Astrocyte (in vitro differentiated cells and primary cell): ENCODE measurements at regions not wholly inside any gene's neighbourhood (a gene's known extent, or its start where the extent isn't known, plus 50 kb on each side); places are given as distances from the start of the nearest gene placed in this dataset.

Source experiments
- DNase-seq: peaks from one replicate; pipeline ENCODE4 v3.0.0-alpha.2; 2010; ENCODE audit warnings: low read depth
- FAIRE-seq: peaks from 2 replicates; lab custom pipeline; 2011; peaks lifted over from hg19 to GRCh38; lab: Jason Lieb, UNC
- H2AFZ ChIP-seq: 2 replicates; pipeline ENCODE4 v1.6.0; 2012; ENCODE audit warnings: low read depth, low read length, inconsistent platforms
- H3K27ac ChIP-seq: 2 replicates; pipeline ENCODE4 v1.5.1; 2011; ENCODE audit warnings: low read depth, low read length, inconsistent platforms
- H3K27me3 ChIP-seq: 2 replicates; pipeline ENCODE4 v1.6.0; 2011; ENCODE audit warnings: low read length, inconsistent platforms; ENCODE audit not compliant: insufficient read depth
- H3K36me3 ChIP-seq: 2 replicates; pipeline ENCODE4 v1.5.1; 2011; ENCODE audit warnings: low read length, inconsistent platforms; ENCODE audit not compliant: insufficient read depth
- H3K4me1 ChIP-seq: 2 replicates; pipeline ENCODE4 v1.5.1; 2011; ENCODE audit warnings: low read length, inconsistent platforms; ENCODE audit not compliant: insufficient read depth
- H3K4me2 ChIP-seq: 2 replicates; pipeline ENCODE4 v1.6.0; 2012; ENCODE audit warnings: low read length, inconsistent platforms
- H3K4me3 ChIP-seq: 2 replicates; pipeline ENCODE4 v1.5.1; 2011; ENCODE audit warnings: low read depth, mild to moderate bottlenecking, low read length, inconsistent platforms; ENCODE audit not compliant: insufficient read depth
- H3K79me2 ChIP-seq: 2 replicates; pipeline ENCODE4 v1.6.0; 2012; ENCODE audit warnings: mild to moderate bottlenecking, low read length, inconsistent platforms; ENCODE audit not compliant: insufficient read depth
- H3K9ac ChIP-seq: 2 replicates; pipeline ENCODE4 v1.6.0; 2012; ENCODE audit warnings: mild to moderate bottlenecking, low read length, inconsistent platforms
- H3K9me3 ChIP-seq: 2 replicates; pipeline ENCODE4 v1.5.1; 2012; ENCODE audit warnings: low read depth, mild to moderate bottlenecking, low read length, inconsistent platforms; ENCODE audit not compliant: insufficient read depth
- H4K20me1 ChIP-seq: 2 replicates; pipeline ENCODE4 v1.6.0; 2012; ENCODE audit warnings: low read length, inconsistent platforms; ENCODE audit not compliant: insufficient read depth
- H3K27ac Mint-ChIP-seq: one replicate; pipeline ENCODE4 v1.8.0; 2021; ENCODE audit warnings: mild to moderate bottlenecking, mixed read lengths; ENCODE audit not compliant: unreplicated experiment
- H3K27me3 Mint-ChIP-seq: one replicate; pipeline ENCODE4 v1.8.0; 2021; ENCODE audit warnings: low read depth, mixed read lengths; ENCODE audit not compliant: unreplicated experiment
- H3K36me3 Mint-ChIP-seq: one replicate; pipeline ENCODE4 v1.8.0; 2021; ENCODE audit warnings: low read depth, mixed read lengths; ENCODE audit not compliant: unreplicated experiment
- H3K4me1 Mint-ChIP-seq: one replicate; pipeline ENCODE4 v1.8.0; 2021; ENCODE audit warnings: low read depth, mixed read lengths; ENCODE audit not compliant: unreplicated experiment
- H3K4me3 Mint-ChIP-seq: one replicate; pipeline ENCODE4 v1.8.0; 2021; ENCODE audit warnings: mild to moderate bottlenecking, moderate library complexity, mixed read lengths; ENCODE audit not compliant: unreplicated experiment
- H3K9me3 Mint-ChIP-seq: one replicate; pipeline ENCODE4 v1.8.0; 2021; ENCODE audit warnings: mild to moderate bottlenecking, mixed read lengths; ENCODE audit not compliant: unreplicated experiment
- CTCF ChIP-seq: IDR thresholded peaks from 2 replicates; pipeline ENCODE4 v1.5.1; 2011; ENCODE audit warnings: low read depth, mild to moderate bottlenecking, inconsistent platforms, low read length, moderate library complexity; ENCODE audit not compliant: insufficient read depth
- EZH2 ChIP-seq: IDR thresholded peaks from 2 replicates; pipeline ENCODE4 v1.6.1; 2012; ENCODE audit warnings: mild to moderate bottlenecking, low read length, inconsistent platforms; ENCODE audit not compliant: insufficient read depth

GRCh38 chr7:115227473-115228235 is 305.8 kb downstream of the MDFIC start:
- Mint-ChIP-seq H3K27me3 (no peaks in the 10 kb centered on the region), H3K4me1 (peaks cover 25% of the 10 kb centered on the region), H3K4me3 (no peak overlapping the region), H3K36me3 (no peaks in the 10 kb centered on the region), H3K9me3 (no peaks in the 10 kb centered on the region), H3K27ac (peak overlapping the region; percentile 30)
- Histone ChIP-seq H3K4me3 (no peak overlapping the region), H3K79me2 (no peaks in the 10 kb centered on the region), H2AFZ (no peak overlapping the region), H3K4me1 (peaks cover 29% of the 10 kb centered on the region), H3K9me3 (no peaks in the 10 kb centered on the region), H3K9ac (no peak overlapping the region), H3K27me3 (no peaks in the 10 kb centered on the region), H3K27ac (no peak overlapping the region), H3K4me2 (no peak overlapping the region), H3K36me3 (no peaks in the 10 kb centered on the region), H4K20me1 (no peaks in the 10 kb centered on the region)
- FAIRE-seq (no peak), DNase-seq (no peak)
- TF ChIP-seq CTCF (no peak), EZH2 (no peak)

GRCh38 chr7:115226410-115226809 is 304.5 kb downstream of the MDFIC start:
- Mint-ChIP-seq H3K36me3 (no peaks in the 10 kb centered on the region), H3K4me3 (no peak overlapping the region), H3K27ac (no peak overlapping the region), H3K9me3 (no peaks in the 10 kb centered on the region), H3K4me1 (peaks cover 18% of the 10 kb centered on the region), H3K27me3 (no peaks in the 10 kb centered on the region)
- Histone ChIP-seq H4K20me1 (no peaks in the 10 kb centered on the region), H3K79me2 (no peaks in the 10 kb centered on the region), H3K4me2 (no peak overlapping the region), H3K36me3 (no peaks in the 10 kb centered on the region), H3K4me1 (peaks cover 16% of the 10 kb centered on the region), H3K9me3 (no peaks in the 10 kb centered on the region), H3K9ac (no peak overlapping the region), H3K27me3 (no peaks in the 10 kb centered on the region), H3K27ac (no peak overlapping the region), H3K4me3 (no peak overlapping the region), H2AFZ (no peak overlapping the region)
- DNase-seq (no peak), FAIRE-seq (no peak)
- TF ChIP-seq CTCF (no peak), EZH2 (no peak)

GRCh38 chr7:115224922-115225321 is 303.0 kb downstream of the MDFIC start:
- Histone ChIP-seq H3K9me3 (no peaks in the 10 kb centered on the region), H3K4me3 (no peak overlapping the region), H3K4me1 (peaks cover 5% of the 10 kb centered on the region), H2AFZ (no peak overlapping the region), H3K27me3 (no peaks in the 10 kb centered on the region), H3K79me2 (no peaks in the 10 kb centered on the region), H3K27ac (no peak overlapping the region), H3K36me3 (no peaks in the 10 kb centered on the region), H4K20me1 (no peaks in the 10 kb centered on the region), H3K4me2 (no peak overlapping the region), H3K9ac (no peak overlapping the region)
- H3K4me1 Mint-ChIP-seq, result peaks cover 7% of the 10 kb centered on the region
- no peak overlapping the region for H3K27ac Mint-ChIP-seq
- H3K4me3 Mint-ChIP-seq, result no peak overlapping the region
- FAIRE-seq (no peak), DNase-seq (no peak)
- H3K9me3 Mint-ChIP-seq, result no peaks in the 10 kb centered on the region
- TF ChIP-seq EZH2 (no peak), CTCF (no peak)
- H3K27me3 Mint-ChIP-seq, result no peaks in the 10 kb centered on the region
- no peaks in the 10 kb centered on the region for H3K36me3 Mint-ChIP-seq
